GM18499 (cell line): ENCODE measurements at regions not wholly inside any gene's neighbourhood (a gene's known extent, or its start where the extent isn't known, plus 50 kb on each side); places are given as distances from the start of the nearest gene placed in this dataset.
"Not testable (repeated sequence)": the region's sequence is repeated elsewhere in the genome, so short reads cannot be mapped to it uniquely, and the experiment has no call there.

Experiments used
- ATAC-seq: cut with Tn5 transposase; IDR thresholded peaks from one replicate; pipeline ENCODE4 v1.9.1; 2021; ENCODE audit warnings: moderate number of reproducible peaks; ENCODE audit not compliant: insufficient read depth, unreplicated experiment

DNA sequence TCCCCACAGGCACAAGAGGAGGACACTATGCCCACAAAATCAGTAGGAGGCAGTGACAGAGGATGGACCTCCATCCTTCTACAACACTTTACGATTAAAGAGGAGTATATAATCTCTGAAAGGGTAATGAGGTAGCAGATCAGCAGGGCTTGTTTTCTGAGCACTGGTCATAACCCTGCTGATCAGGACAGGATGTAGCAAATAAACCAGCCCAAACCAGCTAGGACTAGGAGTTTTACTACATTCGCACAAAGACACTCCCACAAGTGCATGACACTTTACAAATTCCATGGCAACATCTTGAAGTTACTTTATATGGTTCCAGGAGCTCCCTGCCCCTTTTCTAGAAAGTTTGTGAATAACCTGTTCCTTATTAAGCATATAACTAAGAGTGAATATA, 73.3 kb upstream of the CHD6 start:
- no peak for ATAC-seq

DNA sequence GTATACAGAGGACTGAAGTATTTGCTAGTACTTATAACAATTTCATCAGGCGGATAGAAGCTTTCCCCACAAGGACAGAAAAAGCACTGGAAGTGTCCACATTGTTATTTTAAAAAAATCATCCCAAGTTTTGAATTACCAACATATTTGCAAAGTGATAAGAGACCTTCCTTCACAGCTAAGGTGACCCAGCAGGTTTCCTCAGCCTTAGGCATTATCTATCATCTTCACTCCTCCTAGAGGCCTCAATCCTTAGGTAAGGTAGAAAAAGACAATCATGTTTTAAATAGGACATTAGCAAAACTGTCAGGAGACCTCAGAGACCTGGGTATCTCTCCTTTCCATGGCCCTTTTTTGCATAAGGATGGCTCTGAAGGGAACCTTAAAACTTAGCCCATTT, 72.5 kb upstream of the CHD6 start:
- no peak for ATAC-seq

DNA sequence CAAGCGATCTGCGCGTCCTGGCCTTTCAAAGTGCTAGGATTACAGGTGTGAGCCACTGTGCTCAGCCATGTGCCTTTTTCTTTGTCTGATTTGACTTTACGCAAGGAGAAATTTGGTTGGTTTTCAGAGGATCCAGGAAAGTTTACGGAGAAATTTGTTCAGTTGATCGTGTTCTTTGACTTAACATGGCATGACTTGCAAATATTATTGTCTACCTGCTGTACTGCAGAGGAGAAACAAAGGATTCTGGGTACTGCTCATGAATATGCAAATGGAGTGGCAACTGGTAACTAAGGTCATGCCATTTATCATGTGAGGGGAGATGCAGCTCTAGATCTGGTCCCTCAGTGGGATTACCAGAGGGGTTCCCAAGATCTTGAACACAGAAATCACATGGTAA, 68.8 kb upstream of the CHD6 start:
- ATAC-seq, result no peak

DNA sequence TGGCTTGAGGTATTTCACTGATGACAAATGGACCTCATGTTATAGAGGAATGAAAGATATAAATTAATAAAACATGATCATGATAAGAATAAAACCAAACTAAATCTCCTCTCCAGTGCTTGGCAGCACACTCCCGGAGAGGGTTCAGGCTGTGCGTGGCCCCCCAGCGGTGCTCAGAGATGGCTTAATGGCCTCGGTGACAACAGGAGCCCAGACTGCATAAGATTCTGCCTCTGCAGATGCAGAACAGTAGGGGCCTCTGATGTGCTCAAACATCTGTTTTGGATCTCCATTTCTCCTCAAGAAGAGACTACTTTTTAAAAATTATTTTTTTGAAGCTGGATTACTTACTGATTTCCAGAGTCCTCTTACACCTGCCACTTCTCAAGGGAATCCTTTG, 67.0 kb upstream of the CHD6 start:
- ATAC-seq, result not testable (repeated sequence)

DNA sequence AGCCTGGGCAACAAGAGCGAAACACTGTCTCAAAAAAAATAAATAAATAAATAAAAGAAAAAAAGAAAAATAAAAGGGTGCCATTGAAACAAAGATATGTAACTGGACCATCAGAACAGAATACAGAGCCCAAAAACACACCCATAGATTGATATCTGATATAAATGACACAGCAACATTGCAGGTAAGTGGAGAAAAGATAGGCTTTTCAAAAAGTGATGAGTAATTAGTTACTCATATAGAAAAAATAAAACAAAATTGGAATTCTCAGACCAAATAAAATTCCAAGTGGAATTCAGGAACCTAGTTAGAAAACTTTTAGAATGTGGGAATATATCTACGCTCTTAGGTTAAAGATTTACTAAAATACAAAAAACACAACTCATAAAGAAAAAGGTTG, 60.6 kb upstream of the CHD6 start:
- no peak for ATAC-seq

DNA sequence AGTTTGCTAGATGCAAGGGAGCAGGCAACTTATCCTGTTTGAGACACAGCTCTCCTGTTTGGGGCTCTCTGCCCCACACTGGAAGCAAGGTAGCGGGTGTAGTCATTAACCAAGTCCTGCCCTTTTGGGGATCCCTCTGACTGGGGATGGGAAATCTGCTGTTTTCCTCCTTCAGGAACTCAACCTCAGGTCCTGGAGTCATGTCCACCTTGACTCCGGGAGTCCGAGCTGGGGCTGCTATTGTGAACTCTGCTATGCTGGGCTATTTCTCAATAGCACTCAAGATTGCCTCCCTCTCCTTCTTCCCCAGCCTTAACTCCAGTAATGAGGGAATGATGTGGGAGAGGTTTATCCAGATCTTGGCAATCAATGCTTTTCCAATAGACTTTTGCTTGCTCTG, 54.1 kb upstream of the CHD6 start:
- ATAC-seq, result no peak

DNA sequence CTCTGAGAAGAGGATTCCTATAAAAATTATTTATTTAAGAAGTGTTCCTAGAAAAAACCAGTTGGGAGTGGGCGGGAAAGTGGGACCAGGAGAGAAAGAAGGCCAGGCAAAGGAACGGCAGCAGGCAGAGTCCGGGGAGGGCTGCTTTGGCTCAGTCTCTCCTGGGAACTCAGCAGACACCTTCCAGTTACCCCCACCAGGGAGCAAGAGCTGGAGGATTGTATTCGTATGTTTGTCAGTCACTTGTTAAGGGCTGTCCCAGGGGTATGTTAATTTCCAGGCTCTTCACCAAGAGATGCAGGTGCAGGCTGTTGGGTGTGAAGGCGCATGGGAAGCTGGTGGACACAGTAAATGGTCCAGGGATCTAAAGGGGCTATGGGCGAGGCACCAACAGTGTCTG, 53.0 kb upstream of the CHD6 start:
- no peak for ATAC-seq

DNA sequence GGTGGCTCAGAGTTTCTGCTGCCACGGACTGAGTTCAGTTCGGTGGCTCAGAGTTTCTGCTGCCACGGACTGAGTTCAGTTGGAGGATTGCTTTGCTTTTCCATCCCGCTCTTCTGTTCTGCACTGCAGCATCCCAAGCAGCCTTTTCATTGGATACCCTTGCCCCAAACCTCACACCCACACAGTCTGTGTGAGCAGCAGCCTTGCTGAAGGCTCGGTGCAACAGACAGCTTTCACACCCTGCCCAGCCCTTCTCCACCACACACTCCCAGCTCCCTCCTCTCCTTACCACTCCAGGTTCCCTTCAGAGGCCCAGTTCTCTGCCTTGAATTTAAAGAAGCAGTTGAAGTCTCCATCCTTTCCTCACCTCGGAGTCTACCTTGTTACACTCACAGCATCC, 52.5 kb upstream of the CHD6 start:
- no peak for ATAC-seq

DNA sequence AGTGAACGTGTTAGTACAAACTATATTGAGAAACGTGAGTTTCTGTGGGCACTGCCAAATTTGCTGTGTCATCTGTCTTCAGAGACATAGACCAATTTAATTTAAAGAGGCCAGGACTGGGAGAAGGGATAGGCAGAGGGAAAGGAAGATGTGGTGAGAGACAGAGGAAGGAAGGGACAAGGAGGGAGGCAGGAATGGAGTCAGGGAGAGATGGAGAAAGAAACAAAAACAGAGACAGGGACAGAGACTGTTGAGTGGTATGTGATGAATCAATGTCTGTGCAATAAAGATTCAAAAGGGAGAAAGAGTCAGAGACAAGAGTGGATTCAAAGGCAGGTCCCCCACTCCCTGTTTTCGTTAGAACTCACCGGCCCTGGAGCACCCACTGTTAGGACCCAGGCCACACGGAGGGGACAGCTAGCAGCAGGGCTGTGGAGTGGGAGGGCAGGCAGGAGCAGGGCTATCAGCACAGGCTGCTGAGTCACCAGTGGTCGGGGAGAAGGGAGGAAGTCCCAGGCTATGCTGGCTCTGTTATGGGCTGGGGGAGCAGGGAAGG, 51.6 kb upstream of the CHD6 start:
- ATAC-seq, result no peak

DNA sequence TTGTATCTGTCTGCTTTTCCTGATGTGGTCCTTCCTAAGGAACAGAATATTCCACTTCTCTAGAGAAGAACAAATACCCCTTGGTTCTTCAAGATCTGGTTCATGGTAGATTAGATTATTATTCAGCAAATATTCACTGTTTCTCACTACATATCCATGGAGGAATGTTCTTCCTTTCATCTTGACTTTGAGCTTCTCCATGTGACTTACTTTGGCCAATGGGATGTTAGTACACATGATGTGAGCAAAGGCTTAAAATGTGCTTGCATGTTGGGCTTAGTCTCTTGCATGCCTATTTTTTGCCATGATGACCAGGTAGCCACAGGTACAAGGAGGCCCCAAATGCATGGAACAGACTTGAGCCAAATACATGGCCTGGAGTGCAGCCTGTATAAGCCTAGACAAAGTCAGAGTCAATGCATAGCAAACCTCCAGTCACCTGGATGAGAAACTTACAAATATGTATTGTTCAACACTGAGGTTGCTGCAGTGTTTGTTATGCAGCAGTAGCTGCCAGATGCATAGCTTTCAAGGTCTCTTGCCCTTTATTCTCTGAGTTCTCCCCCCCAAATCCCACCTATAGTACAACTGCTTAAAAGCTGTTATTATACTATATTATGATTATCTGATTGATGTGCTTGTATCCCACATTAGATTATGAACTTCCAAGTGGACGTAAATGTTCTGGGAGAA, 50.0 kb upstream of the CHD6 start:
- ATAC-seq, result no peak
